HCT116 (cell line): ENCODE measurements at regions not wholly inside any gene's neighbourhood (a gene's known extent, or its start where the extent isn't known, plus 50 kb on each side); places are given as distances from the start of the nearest gene placed in this dataset.

Experiments
- ATAC-seq: fragments of 200-7000 bp; cut with Tn5 transposase; 2 replicates; pipeline ENCODE4 v1.9.1; 2020; ENCODE audit warnings: mild to moderate bottlenecking, moderate library complexity
- BruUV-seq: library from RNA; stranded (reverse); fragments of 400-500 nt; replicated peaks from 2 replicates; lab custom pipeline; 2021; lab: Mats Ljungman, UMichigan
- CTCF ChIA-PET: fragments of 300-600 bp; sonication (Branson Sonifier 250); formaldehyde crosslinking; loops from one replicate; lab custom pipeline; 2021; ENCODE audit warnings: antibody characterized with exemption; lab: Charles Lee
- POLR2A ChIA-PET: fragments of 300-600, 350-600 bp; sonication (Branson Sonifier 250); formaldehyde crosslinking; loops from one replicate; lab custom pipeline; 2021; ENCODE audit warnings: antibody characterized with exemption; lab: Charles Lee
- RAD21 ChIA-PET, 2 experiments: fragments of 300-600 bp; sonication (Branson Sonifier 250); formaldehyde crosslinking; loops; one replicate each; lab custom pipeline; 2023; ENCODE audit warnings: low total read pairs in 2 of 2; ENCODE audit not compliant: uncharacterized antibody in 2 of 2, unreplicated experiment in 2 of 2, low non-redundant PET in 1 of 2; lab: Charles Lee
- DNase-seq: peaks from one replicate; pipeline ENCODE4 v3.0.0-alpha.2; 2010; ENCODE audit warnings: low read depth, low spot score
- H2AFZ ChIP-seq: fragments of 200-600 bp; shearing (Covaris generic), sonication (generic); 2 replicates; pipeline ENCODE4 v1.6.1; 2017; ENCODE audit warnings: low read depth, mixed run types, mixed read lengths, antibody characterized with exemption, low read length; ENCODE audit not compliant: poor library complexity, severe bottlenecking
- H3K27ac ChIP-seq: 2 replicates; pipeline ENCODE4 v1.5.1; 2012; ENCODE audit warnings: low read depth, low read length
- H3K27me3 ChIP-seq: fragments of 200-600 bp; sonication (generic); 2 replicates; pipeline ENCODE4 v1.6.1; 2016; ENCODE audit warnings: mixed run types, low read length, mixed read lengths; ENCODE audit not compliant: insufficient read depth
- H3K36me3 ChIP-seq, 2 experiments: fragments of 200-500 bp in 1 of 2; fragments of 200-600 bp in 1 of 2; sonication (Bioruptor generic) in 1 of 2; sonication (generic) in 1 of 2; 2 replicates each; pipeline versions ENCODE4 v1.5.1 to v1.6.1; 2014 to 2016; ENCODE audit warnings: low read length in 2 of 2, inconsistent platforms in 1 of 2, mixed read lengths in 1 of 2, mixed run types in 1 of 2; ENCODE audit not compliant: insufficient read depth in 2 of 2, control insufficient read depth in 1 of 2
- H3K4me1 ChIP-seq, 2 experiments: fragments of 200-600 bp in 1 of 2; sonication (generic) in 1 of 2; 2 replicates each; pipeline versions ENCODE4 v1.5.1 to v1.6.1; 2012 to 2017; ENCODE audit warnings: low read length in 2 of 2, inconsistent platforms in 1 of 2, mild to moderate bottlenecking in 1 of 2, mixed read lengths in 1 of 2, mixed run types in 1 of 2, moderate library complexity in 1 of 2; ENCODE audit not compliant: insufficient read depth in 2 of 2, control insufficient read depth in 1 of 2
- H3K4me2 ChIP-seq: fragments of 200-600 bp; sonication (generic); 2 replicates; pipeline ENCODE4 v1.6.1; 2017; ENCODE audit warnings: mixed run types, low read length, mixed read lengths
- H3K4me3 ChIP-seq, 2 experiments: fragments of 200-600 bp in 1 of 2; sonication (generic) in 1 of 2; replicated peaks in 1 of 2; 2 replicates each; pipeline ENCODE4 v1.5.1; 2011 to 2016; ENCODE audit warnings: low read length in 2 of 2, control low read depth in 1 of 2, low read depth in 1 of 2, mild to moderate bottlenecking in 1 of 2, mixed read lengths in 1 of 2, mixed run types in 1 of 2
- H3K79me2 ChIP-seq: fragments of 200-600 bp; sonication (generic); 2 replicates; pipeline ENCODE4 v1.6.1; 2017; ENCODE audit warnings: mild to moderate bottlenecking, mixed run types, low read length, moderate library complexity, mixed read lengths; ENCODE audit not compliant: insufficient read depth
- H3K9ac ChIP-seq: fragments of 200-600 bp; sonication (generic); 2 replicates; pipeline ENCODE4 v1.6.1; 2016; ENCODE audit warnings: low read length, mixed read lengths
- H3K9me2 ChIP-seq: fragments of 200-600 bp; sonication (generic), shearing (Covaris generic); 2 replicates; pipeline ENCODE4 v1.6.1; 2017; ENCODE audit warnings: mixed run types, mild to moderate bottlenecking, moderate library complexity; ENCODE audit not compliant: insufficient read depth
- H3K9me3 ChIP-seq, 2 experiments: fragments of 200-500 bp in 1 of 2; fragments of 200-600 bp in 1 of 2; sonication (Bioruptor generic) in 1 of 2; sonication (generic) in 1 of 2; 2 replicates each; pipeline ENCODE4 v1.6.1; 2014 to 2017; ENCODE audit warnings: low read length in 2 of 2, mixed read lengths in 2 of 2, inconsistent platforms in 1 of 2, low read depth in 1 of 2, mild to moderate bottlenecking in 1 of 2, mixed run types in 1 of 2, moderate library complexity in 1 of 2; ENCODE audit not compliant: control insufficient read depth in 1 of 2, insufficient read depth in 1 of 2
- H4K20me1 ChIP-seq: fragments of 200-600 bp; sonication (generic), shearing (Covaris generic); 2 replicates; pipeline ENCODE4 v1.6.1; 2017; ENCODE audit warnings: mixed run types, mild to moderate bottlenecking, moderate library complexity; ENCODE audit not compliant: insufficient read depth
- CBX3 ChIP-seq: IDR thresholded peaks from 2 replicates; pipeline ENCODE4 v1.6.1; 2012; ENCODE audit warnings: low read depth
- EGR1 ChIP-seq: IDR thresholded peaks from 2 replicates; pipeline ENCODE4 v1.6.1; 2012; ENCODE audit warnings: low read depth
- EZH2 ChIP-seq: fragments of 200-600 bp; sonication (generic); IDR thresholded peaks from 2 replicates; pipeline ENCODE4 v1.6.1; 2017; ENCODE audit warnings: antibody characterized with exemption, mixed run types
- EZH2phosphoT487 ChIP-seq: fragments of 200-600 bp; IDR thresholded peaks from 2 replicates; pipeline ENCODE4 v1.6.1; 2018; ENCODE audit warnings: antibody characterized with exemption, borderline replicate concordance
- JUND ChIP-seq: IDR thresholded peaks from 2 replicates; pipeline ENCODE4 v1.6.1; 2012
- POLR2AphosphoS5 ChIP-seq: IDR thresholded peaks from 2 replicates; pipeline ENCODE4 v1.6.1; 2011; ENCODE audit warnings: mild to moderate bottlenecking, low read depth, low read length, moderate library complexity
- RAD21 ChIP-seq: IDR thresholded peaks from 2 replicates; pipeline ENCODE4 v1.6.1; 2012; ENCODE audit warnings: low read depth, mild to moderate bottlenecking
- REST ChIP-seq: IDR thresholded peaks from 2 replicates; pipeline ENCODE4 v1.6.1; 2012; ENCODE audit warnings: low read depth
- SIN3A ChIP-seq: IDR thresholded peaks from 2 replicates; pipeline ENCODE4 v1.6.1; 2012; ENCODE audit warnings: low read depth
- TCF7L2 ChIP-seq: IDR thresholded peaks from 2 replicates; pipeline ENCODE4 v1.7.0; 2011; ENCODE audit warnings: borderline replicate concordance, inconsistent platforms; ENCODE audit not compliant: insufficient read depth, insufficient read length; ENCODE audit errors: extremely low read depth
- YY1 ChIP-seq: IDR thresholded peaks from 2 replicates; pipeline ENCODE4 v1.6.1; 2011; ENCODE audit warnings: low read length, low read depth, moderate library complexity, mild to moderate bottlenecking; ENCODE audit not compliant: insufficient replicate concordance; ENCODE audit errors: extremely low read depth
- ZFX ChIP-seq: fragments of 450-650 bp; IDR thresholded peaks from 2 replicates; pipeline ENCODE4 v1.6.1; 2017
- ZNF274 ChIP-seq: fragments of 200-500 bp; sonication (Bioruptor generic); IDR thresholded peaks from 2 replicates; pipeline ENCODE4 v1.6.1; 2014; ENCODE audit warnings: mild to moderate bottlenecking, low read depth, low read length, inconsistent platforms
- intact Hi-C: fragments of 100-400 bp; cut with micrococcal nuclease; formaldehyde crosslinking; loops from 2 replicates; pipeline ENCODE4 v1.10.0; 2022
- TF ChIP-seq, protein P1 (sequence below), 3 experiments: fragments of 200-600 bp in 1 of 3; sonication (generic) in 1 of 3; IDR thresholded peaks in 2 of 3; conservative IDR thresholded peaks in 1 of 3; 2 replicates each; pipeline ENCODE4 v1.5.1; 2012 to 2017; ENCODE audit warnings: low read depth in 2 of 3, low read length in 2 of 3, antibody characterized with exemption in 1 of 3, borderline replicate concordance in 1 of 3, control low read depth in 1 of 3, mild to moderate bottlenecking in 1 of 3, mixed read lengths in 1 of 3, mixed run types in 1 of 3, moderate library complexity in 1 of 3; ENCODE audit not compliant: insufficient read depth in 1 of 3
- TF ChIP-seq, protein P2 (sequence below): IDR thresholded peaks from 2 replicates; pipeline ENCODE4 v1.6.1; 2012

DNA sequence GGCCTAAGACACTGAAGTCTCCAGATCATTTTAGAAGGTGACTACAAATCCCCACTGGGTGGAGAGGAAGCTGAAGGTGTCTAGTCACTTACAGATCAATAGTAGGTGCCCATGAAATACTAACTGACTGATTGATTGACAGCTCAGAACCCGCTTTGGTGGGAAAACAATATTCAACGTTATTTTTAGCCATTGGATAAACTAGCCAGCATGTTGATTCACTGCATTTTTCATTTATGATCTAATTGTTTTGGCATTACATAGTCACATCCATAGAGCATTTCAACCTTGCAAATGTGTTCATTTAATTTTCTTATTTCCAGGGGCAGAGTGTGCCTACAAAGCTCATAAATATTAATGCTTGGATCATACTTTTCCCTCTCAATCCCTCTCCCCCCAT, 162.3 kb downstream of the MREG start:
- ChIA-PET RAD21 (no interaction called here), CTCF (interaction anchor here (0.9 kb wide), 1 partner anchor 23 kb away, joined by 3 read pairs; no protein-coding TSS in a partner anchor), POLR2A (no interaction called here)
- H4K20me1 ChIP-seq, result no peaks in the 10 kb centered on the region
- no peaks in the 10 kb centered on the region for H3K79me2 ChIP-seq
- H3K9me2 ChIP-seq, result no peaks in the 10 kb centered on the region
- H3K4me2 ChIP-seq, result no peak overlapping the region
- no peak overlapping the region for H3K9ac ChIP-seq
- ATAC-seq, result no peak
- no peaks in the 10 kb centered on the region for H3K9me3 ChIP-seq
- H2AFZ ChIP-seq, result no peak overlapping the region
- TF ChIP-seq CBX3 (no peak), POLR2AphosphoS5 (no peak), RAD21 (no peak), YY1 (no peak), EZH2phosphoT487 (no peak), EZH2 (no peak), JUND (no peak), TCF7L2 (no peak), SIN3A (no peak), ZFX (no peak), EGR1 (no peak), ZNF274 (no peak), REST (no peak)
- TF ChIP-seq, protein P1, sequence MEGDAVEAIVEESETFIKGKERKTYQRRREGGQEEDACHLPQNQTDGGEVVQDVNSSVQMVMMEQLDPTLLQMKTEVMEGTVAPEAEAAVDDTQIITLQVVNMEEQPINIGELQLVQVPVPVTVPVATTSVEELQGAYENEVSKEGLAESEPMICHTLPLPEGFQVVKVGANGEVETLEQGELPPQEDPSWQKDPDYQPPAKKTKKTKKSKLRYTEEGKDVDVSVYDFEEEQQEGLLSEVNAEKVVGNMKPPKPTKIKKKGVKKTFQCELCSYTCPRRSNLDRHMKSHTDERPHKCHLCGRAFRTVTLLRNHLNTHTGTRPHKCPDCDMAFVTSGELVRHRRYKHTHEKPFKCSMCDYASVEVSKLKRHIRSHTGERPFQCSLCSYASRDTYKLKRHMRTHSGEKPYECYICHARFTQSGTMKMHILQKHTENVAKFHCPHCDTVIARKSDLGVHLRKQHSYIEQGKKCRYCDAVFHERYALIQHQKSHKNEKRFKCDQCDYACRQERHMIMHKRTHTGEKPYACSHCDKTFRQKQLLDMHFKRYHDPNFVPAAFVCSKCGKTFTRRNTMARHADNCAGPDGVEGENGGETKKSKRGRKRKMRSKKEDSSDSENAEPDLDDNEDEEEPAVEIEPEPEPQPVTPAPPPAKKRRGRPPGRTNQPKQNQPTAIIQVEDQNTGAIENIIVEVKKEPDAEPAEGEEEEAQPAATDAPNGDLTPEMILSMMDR (IDR thresholded peaks at IDR 0.05 in 2 of 3, conservative IDR thresholded peaks at IDR 0.05 in 1 of 3; ENCODE audit: borderline replicate concordance in 1 of 3, insufficient read depth in 1 of 3, low read depth in 2 of 3, low read length in 2 of 3), result no peak
- TF ChIP-seq, protein P2, sequence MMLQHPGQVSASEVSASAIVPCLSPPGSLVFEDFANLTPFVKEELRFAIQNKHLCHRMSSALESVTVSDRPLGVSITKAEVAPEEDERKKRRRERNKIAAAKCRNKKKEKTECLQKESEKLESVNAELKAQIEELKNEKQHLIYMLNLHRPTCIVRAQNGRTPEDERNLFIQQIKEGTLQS, result no peak
- H3K4me1 ChIP-seq, result no peaks in the 10 kb centered on the region
- no peaks in the 10 kb centered on the region for H3K36me3 ChIP-seq
- no peaks in the 10 kb centered on the region for H3K27me3 ChIP-seq
- no peak overlapping the region for H3K27ac ChIP-seq
- intact Hi-C loops, result no loop called here
- DNase-seq, result no peak
- no TSS peak for BruUV-seq
- H3K4me3 ChIP-seq, result no peak overlapping the region
